Astrocyte (in vitro differentiated cells and primary cell): ENCODE measurements at regions not wholly inside any gene's neighbourhood (a gene's known extent, or its start where the extent isn't known, plus 50 kb on each side); places are given as distances from the start of the nearest gene placed in this dataset.

Source experiments
- EZH2 ChIP-seq: IDR thresholded peaks from 2 replicates; pipeline ENCODE4 v1.6.1; 2012; ENCODE audit warnings: mild to moderate bottlenecking, low read length, inconsistent platforms; ENCODE audit not compliant: insufficient read depth
- TF ChIP-seq, protein P1 (sequence below): IDR thresholded peaks from 2 replicates; pipeline ENCODE4 v1.5.1; 2011; ENCODE audit warnings: low read depth, mild to moderate bottlenecking, inconsistent platforms, low read length, moderate library complexity; ENCODE audit not compliant: insufficient read depth

- no peak for TF ChIP-seq EZH2
- TF ChIP-seq, protein P1, sequence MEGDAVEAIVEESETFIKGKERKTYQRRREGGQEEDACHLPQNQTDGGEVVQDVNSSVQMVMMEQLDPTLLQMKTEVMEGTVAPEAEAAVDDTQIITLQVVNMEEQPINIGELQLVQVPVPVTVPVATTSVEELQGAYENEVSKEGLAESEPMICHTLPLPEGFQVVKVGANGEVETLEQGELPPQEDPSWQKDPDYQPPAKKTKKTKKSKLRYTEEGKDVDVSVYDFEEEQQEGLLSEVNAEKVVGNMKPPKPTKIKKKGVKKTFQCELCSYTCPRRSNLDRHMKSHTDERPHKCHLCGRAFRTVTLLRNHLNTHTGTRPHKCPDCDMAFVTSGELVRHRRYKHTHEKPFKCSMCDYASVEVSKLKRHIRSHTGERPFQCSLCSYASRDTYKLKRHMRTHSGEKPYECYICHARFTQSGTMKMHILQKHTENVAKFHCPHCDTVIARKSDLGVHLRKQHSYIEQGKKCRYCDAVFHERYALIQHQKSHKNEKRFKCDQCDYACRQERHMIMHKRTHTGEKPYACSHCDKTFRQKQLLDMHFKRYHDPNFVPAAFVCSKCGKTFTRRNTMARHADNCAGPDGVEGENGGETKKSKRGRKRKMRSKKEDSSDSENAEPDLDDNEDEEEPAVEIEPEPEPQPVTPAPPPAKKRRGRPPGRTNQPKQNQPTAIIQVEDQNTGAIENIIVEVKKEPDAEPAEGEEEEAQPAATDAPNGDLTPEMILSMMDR = no peak
Measured at GRCh38 chr2:234676783-234677450, 180.0 kb upstream of the ARL4C start.
